HG03039 (cell line): ENCODE measurements at regions not wholly inside any gene's neighbourhood (a gene's known extent, or its start where the extent isn't known, plus 50 kb on each side); places are given as distances from the start of the nearest gene placed in this dataset.

Experiments
- ATAC-seq: cut with Tn5 transposase; IDR thresholded peaks from one replicate; pipeline ENCODE4 v1.9.1; 2021; ENCODE audit warnings: mild to moderate bottlenecking, moderate library complexity; ENCODE audit not compliant: unreplicated experiment

- no peak for ATAC-seq
Observed at GRCh38 chr11:115893461-115894099, 389.4 kb upstream of the CADM1 start.

DNA sequence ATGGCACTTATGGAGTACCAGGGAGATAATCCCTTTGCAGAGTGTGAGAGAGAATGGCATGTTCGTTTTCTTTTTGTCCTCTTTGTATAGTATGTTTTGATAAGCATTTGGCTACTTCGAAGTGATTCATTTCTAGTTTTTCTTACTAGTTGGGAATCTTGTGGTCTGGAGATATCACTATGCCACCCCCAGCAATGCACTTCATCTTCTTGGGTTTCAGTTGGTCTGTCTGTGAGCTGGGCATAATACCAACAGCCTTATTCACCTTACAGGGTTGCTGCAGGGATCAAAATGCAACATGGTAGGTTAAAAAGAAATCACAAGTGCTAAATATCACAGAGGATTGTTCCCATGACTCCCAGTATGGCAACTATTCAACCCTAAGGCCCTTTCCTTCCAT lies 387.8 kb upstream of the CADM1 start:
- no peak for ATAC-seq

GRCh38 chr11:115891581-115891980 lies 387.4 kb upstream of the CADM1 start:
- ATAC-seq, result no peak

GRCh38 chr11:115890500-115890899 lies 386.3 kb upstream of the CADM1 start:
- no peak for ATAC-seq

DNA sequence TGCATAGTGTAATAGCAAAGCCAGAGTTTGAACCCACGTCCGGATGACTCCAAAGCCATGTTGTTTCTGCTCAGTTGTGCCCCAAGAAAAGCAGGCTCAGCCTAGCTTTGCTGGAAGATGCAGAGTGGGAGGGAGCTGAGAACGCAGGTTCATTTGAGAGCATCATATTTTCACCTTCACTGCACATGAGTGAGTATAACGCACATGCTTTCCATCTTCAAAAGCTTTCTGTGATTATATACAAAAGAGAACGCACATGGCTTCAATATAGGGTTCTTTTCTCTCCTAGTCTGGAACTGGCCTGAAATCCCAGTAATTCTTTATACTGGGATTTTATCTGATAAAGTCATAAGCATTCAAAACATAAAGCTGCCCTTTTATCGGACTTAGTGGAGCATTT lies 385.5 kb upstream of the CADM1 start:
- ATAC-seq, result no peak

- ATAC-seq, result no peak
Observed at GRCh38 chr11:115887727-115888126, 383.5 kb upstream of the CADM1 start.

- ATAC-seq, result no peak
Observed at GRCh38 chr11:115887316-115887715, 383.1 kb upstream of the CADM1 start.

DNA sequence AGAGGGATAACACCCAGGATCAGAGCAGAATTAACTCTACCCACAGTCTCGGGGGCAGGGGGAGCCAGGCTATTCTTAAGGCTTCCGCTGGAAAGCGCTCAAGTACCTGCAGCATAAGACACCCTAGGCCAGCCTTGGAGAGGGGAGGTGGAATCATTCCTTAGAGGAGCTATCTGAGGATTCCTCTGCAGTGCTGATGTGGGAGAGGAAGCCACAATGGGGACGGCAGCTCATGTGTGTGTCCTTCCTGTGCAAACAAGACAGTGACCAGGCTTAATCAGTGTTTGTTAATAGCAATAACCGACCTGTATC lies 382.2 kb upstream of the CADM1 start:
- ATAC-seq, result no peak

DNA sequence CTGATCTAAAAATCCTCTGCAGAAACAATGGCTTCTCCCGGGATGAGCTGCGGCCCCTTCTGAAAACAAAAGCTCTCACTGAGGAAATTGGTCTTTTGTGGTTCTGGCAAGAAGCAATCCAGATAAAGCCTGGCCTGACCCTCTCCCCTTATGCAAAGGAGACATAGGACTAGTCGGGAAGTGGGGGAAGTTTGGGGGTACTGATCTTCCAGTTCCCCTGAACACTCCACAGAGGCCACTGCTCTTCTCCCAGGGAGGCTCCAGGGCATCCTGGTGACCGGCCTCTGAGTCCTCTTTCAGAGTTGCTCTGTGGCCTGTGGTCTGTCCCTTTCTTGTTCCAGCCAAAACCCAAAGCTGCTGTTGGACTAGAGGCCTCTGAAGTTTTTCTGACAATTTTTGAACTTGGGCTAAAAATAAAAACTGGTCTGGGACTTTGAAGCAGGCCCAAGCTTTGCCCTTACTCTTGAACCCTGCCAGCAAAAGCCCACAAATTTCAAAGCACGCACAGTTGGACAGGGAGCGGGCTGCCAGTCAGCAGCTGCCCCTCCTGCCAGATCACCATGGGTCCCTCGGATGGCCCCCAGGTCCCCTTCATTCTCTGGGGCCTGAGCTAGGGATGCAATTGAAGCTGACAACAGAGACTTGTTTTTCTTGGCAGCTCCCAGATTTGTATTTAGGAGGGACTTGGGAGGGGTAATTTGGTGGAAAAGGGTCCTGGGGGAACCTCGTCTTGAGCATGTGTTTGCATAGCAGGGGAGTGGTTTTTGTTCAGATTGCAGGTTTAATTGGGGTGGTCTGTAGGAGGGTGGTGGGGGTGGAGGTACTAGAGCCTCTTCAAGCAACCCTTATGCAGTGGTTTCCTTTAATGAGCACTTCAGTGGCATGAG lies 381.6 kb upstream of the CADM1 start:
- no peak for ATAC-seq

DNA sequence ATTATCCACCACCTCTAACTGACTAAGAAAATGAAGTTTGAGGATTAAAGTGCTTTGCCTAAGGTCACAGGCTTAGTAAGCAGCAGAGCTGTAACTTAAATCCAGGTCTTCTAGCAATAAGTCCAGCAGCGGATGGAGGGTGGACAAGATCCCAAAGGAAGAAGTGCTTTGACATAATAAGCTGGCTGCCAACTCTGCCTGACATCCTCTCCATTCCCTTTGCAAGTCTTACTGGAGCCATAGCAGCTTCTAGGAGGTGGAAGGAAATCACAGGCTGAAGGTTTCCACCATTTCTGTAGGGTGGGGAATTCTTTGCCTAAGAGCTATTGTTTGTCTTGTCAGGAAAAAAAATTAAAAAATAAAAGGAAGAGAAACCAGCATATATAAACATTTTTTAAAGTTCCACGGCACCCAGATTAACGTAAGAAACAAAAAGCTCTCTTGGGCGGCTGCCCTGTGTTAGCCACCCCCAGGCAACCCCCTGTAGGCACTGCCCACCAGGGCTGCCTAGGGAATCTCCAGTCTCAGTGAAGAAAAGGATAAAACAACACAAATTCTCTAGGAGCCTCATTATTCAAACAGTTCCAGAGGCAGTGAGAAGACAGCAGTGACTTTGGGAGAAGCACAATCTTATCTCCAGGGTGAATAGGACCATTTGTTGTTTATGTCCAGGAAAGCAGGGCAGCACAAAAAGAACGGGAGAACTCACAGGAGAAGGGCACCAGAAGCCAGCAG lies 380.8 kb upstream of the CADM1 start:
- no peak for ATAC-seq

DNA sequence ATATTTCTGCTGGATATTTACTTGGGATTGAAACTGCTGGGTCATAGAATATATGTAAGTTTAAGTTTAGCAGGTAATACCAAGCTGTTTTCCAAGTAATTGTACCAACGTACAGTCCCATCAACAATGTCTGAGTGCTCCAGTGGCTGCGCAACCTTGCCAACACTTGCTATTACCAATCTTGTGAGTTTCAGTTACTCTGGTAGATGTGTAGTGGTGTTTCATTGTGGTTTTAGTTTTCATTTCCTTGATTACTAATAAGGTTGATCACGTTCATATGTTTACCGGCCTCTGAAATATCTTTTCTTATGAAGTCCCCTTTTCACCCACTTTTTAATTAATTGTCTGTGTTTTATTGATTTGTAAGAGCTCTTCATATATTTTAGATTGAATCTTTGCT lies 370.6 kb upstream of the CADM1 start:
- ATAC-seq, result peak; percentile 51

GRCh38 chr11:115873813-115874212 lies 369.6 kb upstream of the CADM1 start:
- no peak for ATAC-seq

GRCh38 chr11:115872416-115872815 lies 368.2 kb upstream of the CADM1 start:
- ATAC-seq, result no peak

- ATAC-seq, result no peak
Observed at GRCh38 chr11:115871161-115871760, 367.0 kb upstream of the CADM1 start.

- peak; percentile 60 for ATAC-seq
Observed at GRCh38 chr11:115869780-115870431, 365.7 kb upstream of the CADM1 start.

DNA sequence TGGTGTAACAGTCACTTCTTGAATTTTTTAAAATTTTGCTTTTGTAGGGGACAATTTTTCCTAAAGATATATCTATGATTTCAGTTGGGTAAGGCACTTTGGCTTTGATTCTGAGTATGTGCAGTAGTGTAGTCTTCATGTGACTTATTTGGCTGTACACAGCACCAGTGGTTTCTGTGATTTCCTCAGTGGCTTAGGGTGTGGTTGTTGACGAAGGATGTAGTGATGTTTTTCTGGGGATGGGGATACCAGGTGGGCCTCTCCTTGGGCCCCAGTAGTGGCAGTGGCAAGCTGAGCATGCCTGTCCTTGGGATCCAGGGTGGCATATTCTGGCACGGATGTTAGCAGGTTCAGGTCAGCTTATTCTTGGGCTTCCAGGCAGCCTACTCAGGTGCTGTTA lies 364.9 kb upstream of the CADM1 start:
- ATAC-seq, result no peak

DNA sequence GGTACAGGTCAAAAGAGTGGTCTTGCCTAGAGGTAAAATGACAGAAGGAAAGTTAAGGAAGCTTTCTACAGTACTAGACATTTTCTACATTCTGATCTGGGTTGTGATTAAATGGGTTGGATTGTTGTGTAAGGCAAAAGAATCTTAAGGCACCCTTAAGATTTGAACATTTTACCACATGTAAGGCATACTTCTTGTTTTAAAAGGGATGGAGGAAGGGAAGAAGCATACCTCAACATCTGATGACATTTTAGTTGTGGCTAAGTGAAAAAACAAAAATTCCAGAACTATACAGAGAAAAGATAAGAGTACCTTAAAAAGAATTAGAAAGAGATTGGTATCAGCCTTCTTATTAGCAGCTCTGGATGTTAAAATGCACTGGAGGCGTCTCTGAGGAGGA lies 356.0 kb upstream of the CADM1 start:
- no peak for ATAC-seq

DNA sequence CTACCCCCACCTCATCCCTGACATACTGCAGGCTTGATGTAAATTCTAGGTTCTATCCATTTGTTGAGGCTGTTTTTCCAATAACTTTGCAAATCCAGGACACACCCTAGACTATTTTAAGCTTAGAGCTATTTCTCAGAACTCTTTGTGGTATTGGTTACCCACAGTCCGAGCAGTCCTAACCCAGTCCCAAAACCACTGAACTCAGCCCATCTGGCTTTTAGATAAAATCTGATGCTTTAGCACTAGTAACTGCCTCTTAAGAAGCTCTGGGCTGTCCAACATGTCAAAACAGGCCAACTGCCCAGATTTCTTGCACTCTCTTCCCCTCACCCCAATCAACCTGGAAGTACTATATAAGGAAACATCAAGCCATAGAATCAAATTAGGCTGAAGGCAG lies 344.4 kb upstream of the CADM1 start:
- no peak for ATAC-seq

DNA sequence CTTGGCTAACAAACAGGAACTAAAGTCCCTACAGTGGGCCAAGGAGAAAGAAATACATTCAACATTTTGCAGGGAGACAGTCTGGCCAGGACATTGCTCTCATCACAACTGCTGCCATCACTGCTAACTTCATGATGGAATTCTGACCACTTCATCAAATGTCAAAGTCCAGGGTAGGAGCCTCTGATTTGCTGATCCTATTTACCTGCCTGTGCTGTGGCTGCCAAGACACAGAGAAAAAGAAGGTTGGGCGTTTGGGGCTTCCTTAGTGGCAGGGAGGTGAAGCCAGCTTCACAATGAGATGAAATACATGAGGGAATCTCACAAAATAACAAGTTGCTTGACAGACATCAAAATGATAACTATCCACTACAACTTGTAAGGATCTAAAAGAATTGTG lies 343.9 kb upstream of the CADM1 start:
- no peak for ATAC-seq

DNA sequence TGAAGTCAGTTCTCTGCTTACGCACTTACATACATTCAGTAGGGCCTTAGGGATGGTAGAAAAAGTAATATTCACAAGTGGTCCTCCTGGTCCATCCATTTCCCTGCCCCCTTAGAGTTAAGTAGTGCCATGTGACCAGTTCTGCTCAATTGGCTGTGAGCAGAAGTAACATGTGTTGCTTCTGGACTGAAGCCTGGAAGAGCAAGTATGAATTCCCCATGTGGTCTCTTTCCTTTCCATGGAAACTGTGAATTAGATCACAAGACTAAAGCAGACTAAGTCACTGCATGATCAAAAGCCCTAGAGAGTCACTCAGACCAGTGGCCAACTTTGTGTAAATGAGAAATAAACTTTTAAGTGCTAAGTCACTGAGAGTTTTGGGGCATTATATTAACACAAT lies 341.7 kb upstream of the CADM1 start:
- ATAC-seq, result no peak

DNA sequence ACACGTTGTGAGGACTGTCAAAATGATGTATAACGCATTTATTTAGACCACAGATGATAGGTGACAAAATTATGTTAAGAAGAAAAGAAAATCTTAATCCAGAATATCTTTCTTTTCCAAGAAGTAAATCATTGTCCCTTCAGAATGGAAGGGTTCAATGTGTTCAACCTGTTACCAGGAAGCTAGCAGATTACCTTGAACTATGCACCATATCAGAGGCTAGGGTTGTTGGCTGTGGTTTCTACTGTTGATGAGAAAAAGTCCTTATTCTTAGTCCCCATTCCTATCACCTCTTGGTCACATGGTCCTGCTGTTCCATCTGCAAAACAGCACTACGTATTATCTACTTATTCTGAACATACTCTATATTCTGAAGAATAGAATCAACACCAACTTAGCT lies 339.5 kb upstream of the CADM1 start:
- no peak for ATAC-seq
